ENCODE measurements at regions not wholly inside any gene's neighbourhood (a gene's known extent, or its start where the extent isn't known, plus 50 kb on each side); places are given as distances from the start of the nearest gene placed in this dataset.

- intact Hi-C loops (cut with DNase I; ENCODE audit: low total_unique reads): no loop called here
These were observed 79.7 kb upstream of the PRR20G start for GRCh38 chr3:127367593-127367992.

GRCh38 chr3:127366383-127366782 lies 78.5 kb upstream of the PRR20G start:
- intact Hi-C loops (cut with DNase I; ENCODE audit: low total_unique reads): no loop called here

More at GRCh38 chr3:127367593-127367992, 79.7 kb upstream of the PRR20G start:
- no peaks in the 10 kb centered on the region for H3K4me1 ChIP-seq
- H3K4me3 ChIP-seq: no peak overlapping the region
- H3K9me3 ChIP-seq: no peaks in the 10 kb centered on the region
- peaks cover 0 to 8% of the 10 kb centered on the region in 2 donors for H3K27me3 ChIP-seq
- no peak for DNase-seq (ENCODE audit: low spot score in 2 of 2)
- TF ChIP-seq POLR2A (IDR thresholded peaks at IDR 0.05) (no peak), POLR2AphosphoS5 (IDR thresholded peaks at IDR 0.05) (no peak)
- TF ChIP-seq, protein P1, sequence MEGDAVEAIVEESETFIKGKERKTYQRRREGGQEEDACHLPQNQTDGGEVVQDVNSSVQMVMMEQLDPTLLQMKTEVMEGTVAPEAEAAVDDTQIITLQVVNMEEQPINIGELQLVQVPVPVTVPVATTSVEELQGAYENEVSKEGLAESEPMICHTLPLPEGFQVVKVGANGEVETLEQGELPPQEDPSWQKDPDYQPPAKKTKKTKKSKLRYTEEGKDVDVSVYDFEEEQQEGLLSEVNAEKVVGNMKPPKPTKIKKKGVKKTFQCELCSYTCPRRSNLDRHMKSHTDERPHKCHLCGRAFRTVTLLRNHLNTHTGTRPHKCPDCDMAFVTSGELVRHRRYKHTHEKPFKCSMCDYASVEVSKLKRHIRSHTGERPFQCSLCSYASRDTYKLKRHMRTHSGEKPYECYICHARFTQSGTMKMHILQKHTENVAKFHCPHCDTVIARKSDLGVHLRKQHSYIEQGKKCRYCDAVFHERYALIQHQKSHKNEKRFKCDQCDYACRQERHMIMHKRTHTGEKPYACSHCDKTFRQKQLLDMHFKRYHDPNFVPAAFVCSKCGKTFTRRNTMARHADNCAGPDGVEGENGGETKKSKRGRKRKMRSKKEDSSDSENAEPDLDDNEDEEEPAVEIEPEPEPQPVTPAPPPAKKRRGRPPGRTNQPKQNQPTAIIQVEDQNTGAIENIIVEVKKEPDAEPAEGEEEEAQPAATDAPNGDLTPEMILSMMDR (IDR thresholded peaks at IDR 0.05): no peak
- H3K36me3 ChIP-seq: no peaks in the 10 kb centered on the region
- no peak overlapping the region for H3K27ac ChIP-seq

DNA sequence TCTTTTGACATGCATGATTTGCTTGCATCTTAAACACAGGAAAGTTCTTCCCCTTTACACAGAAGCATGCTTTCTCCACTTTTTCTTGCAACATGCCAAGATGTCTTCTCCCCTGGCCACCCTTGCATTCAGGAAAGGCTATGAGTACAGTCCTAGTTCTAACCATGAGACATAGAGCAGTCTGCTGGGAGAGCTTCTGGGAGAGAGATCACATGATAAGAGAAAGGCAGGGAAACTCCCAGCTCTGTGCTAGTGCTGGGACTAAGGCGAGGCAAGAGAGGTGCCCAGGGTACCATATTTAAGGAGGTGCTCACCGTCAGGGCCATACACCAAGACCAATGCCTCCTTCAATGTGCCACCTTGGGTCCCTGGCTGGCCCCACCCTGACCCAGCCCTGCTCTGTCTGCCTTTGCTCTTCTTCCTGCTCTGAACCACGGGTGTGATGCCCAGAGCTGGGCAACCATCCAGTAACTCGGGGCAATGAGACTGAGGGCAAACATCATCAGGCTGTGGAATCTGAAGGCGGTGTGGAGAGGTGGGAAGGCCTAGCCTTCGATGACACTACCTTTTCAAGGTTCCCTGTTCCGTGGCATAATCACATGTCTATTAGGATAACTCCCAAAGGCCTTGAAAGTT lies 77.4 kb upstream of the PRR20G start:
- Histone ChIP-seq H3K4me1 (no peaks in the 10 kb centered on the region), H3K27ac (no peak overlapping the region), H3K27me3 (no peaks in the 10 kb centered on the region), H3K4me3 (no peak overlapping the region), H3K9me3 (no peaks in the 10 kb centered on the region), H3K36me3 (no peaks in the 10 kb centered on the region)
- DNase-seq (ENCODE audit: low spot score in 2 of 2): no peak
- intact Hi-C loops (cut with DNase I; ENCODE audit: low total_unique reads): no loop called here
- TF ChIP-seq, protein P1 (IDR thresholded peaks at IDR 0.05): no peak
- TF ChIP-seq POLR2AphosphoS5 (IDR thresholded peaks at IDR 0.05) (no peak), POLR2A (IDR thresholded peaks at IDR 0.05) (no peak)

More at GRCh38 chr3:127366383-127366782, 78.5 kb upstream of the PRR20G start:
- Histone ChIP-seq H3K4me1 (no peaks in the 10 kb centered on the region), H3K36me3 (no peaks in the 10 kb centered on the region), H3K27ac (no peak overlapping the region), H3K27me3 (no peaks in the 10 kb centered on the region), H3K4me3 (no peak overlapping the region), H3K9me3 (no peaks in the 10 kb centered on the region)
- no peak for DNase-seq (ENCODE audit: low spot score in 2 of 2)
- TF ChIP-seq, protein P1 (IDR thresholded peaks at IDR 0.05): no peak
- TF ChIP-seq POLR2A (IDR thresholded peaks at IDR 0.05): no peak
- TF ChIP-seq POLR2AphosphoS5 (IDR thresholded peaks at IDR 0.05): no peak

DNA sequence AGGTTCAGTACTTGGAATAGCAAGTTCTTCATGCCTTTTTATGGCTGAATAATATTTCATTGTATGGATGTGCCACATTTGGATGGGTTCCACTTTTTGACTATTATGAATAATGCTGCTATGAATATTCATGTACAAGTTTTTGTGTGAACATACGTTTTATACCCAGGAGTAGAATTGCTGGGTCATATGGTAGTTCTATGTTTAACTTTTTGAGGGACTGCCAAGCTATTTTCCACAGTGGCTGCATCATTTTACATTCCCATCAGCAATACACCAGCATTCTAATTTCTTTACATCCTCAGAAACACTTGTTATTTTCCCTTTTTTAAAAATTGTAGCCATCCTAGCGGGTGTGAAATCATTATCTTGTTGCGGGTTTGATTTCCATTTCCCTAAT lies 76.0 kb upstream of the PRR20G start:
- no peak for DNase-seq (ENCODE audit: low spot score in 2 of 2)
- Histone ChIP-seq H3K27me3 (no peaks in the 10 kb centered on the region), H3K27ac (no peak overlapping the region), H3K4me1 (no peaks in the 10 kb centered on the region), H3K36me3 (no peaks in the 10 kb centered on the region), H3K4me3 (no peak overlapping the region), H3K9me3 (no peaks in the 10 kb centered on the region)
- intact Hi-C loops (cut with DNase I; ENCODE audit: low total_unique reads): no loop called here
- TF ChIP-seq POLR2AphosphoS5 (IDR thresholded peaks at IDR 0.05) (no peak), POLR2A (IDR thresholded peaks at IDR 0.05) (no peak)
- TF ChIP-seq, protein P1 (IDR thresholded peaks at IDR 0.05): no peak

- TF ChIP-seq, protein P1 (IDR thresholded peaks at IDR 0.05): no peak
- TF ChIP-seq POLR2A (IDR thresholded peaks at IDR 0.05) (no peak), POLR2AphosphoS5 (IDR thresholded peaks at IDR 0.05) (no peak)
- Histone ChIP-seq H3K9me3 (no peaks in the 10 kb centered on the region), H3K4me3 (no peak overlapping the region), H3K27me3 (no peaks in the 10 kb centered on the region), H3K36me3 (no peaks in the 10 kb centered on the region), H3K4me1 (no peaks in the 10 kb centered on the region), H3K27ac (no peak overlapping the region)
- DNase-seq (ENCODE audit: low spot score in 2 of 2): no peak
- intact Hi-C loops (cut with DNase I; ENCODE audit: low total_unique reads): no loop called here
These were observed 75.3 kb upstream of the PRR20G start for GRCh38 chr3:127363171-127363570.

All from breast epithelium (tissue), 4 donors.